Skin epidermis (tissue), 12 donors: ENCODE measurements at regions not wholly inside any gene's neighbourhood (a gene's known extent, or its start where the extent isn't known, plus 50 kb on each side); places are given as distances from the start of the nearest gene placed in this dataset.
A peak's percentile ranks its signal among the peaks of the same experiment; 100 is the strongest.

ENCODE experiments used
- H3K27ac ChIP-seq, 21 experiments: fragments of 200-600 bp; sonication (generic) in 11 of 21; one replicate each; pipeline ENCODE4 v1.5.0; 2020; ENCODE audit warnings: mild to moderate bottlenecking in 3 of 21, inconsistent platforms in 2 of 21, moderate library complexity in 2 of 21
- H3K4me3 ChIP-seq, 7 experiments: fragments of 200-600 bp; sonication (generic) in 2 of 7; one replicate each; pipeline ENCODE4 v1.5.0; 2020; ENCODE audit warnings: inconsistent platforms in 2 of 7, mild to moderate bottlenecking in 2 of 7, moderate library complexity in 1 of 7

DNA sequence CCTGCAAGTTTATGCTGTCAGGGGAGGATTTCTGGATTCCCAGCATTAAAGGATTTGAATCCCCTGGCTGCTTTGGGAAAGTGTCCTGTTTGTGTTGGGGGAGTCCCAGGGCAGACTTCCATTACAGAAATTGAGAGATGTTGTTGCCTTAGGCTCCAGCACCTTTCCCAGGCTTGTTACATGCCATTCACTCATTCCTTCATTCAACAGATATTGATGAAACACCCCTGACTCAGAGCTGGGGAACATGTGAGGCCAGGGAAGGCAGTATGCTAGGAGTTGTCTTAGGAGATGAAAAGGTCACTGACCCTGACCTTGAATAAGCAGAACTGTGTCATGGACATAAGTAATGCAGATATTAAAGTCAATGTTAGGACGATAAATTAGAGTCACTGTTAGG lies 161.7 kb downstream of the NTMT2 start:
- H3K4me3 ChIP-seq, result no peak overlapping the region
- H3K27ac ChIP-seq, result peak overlapping the region in 12 of 21 experiments; percentile 8 to 87 (median 42)

DNA sequence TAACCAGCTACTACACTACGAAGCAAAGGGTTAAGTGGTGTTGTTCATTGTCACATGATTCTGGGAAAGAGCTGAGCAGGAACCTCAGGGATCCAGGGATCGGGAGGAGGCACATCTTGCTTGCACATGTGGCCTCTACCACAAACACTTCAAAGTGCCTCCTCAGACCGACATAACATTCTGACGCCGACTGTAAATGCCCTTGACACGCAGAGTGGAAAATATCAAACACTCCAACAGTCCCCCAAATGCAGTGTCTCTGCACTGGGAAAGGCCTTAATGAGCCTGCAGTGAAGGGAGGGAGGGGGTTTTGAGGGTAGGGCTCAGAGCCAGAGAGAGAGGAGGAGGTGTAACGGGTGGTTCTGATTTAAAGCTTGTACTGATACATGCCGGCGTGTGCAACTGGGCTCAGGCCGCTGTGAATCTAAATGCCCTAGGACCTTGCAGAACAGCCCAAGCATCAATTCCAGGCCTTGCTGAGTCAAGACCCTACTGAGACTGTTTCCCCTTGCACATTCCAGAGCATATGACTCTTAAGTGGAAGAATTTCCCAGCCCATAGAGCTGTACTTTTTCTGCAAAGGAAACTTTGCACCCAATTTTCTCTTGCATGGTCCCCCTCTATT lies 163.7 kb downstream of the NTMT2 start:
- Histone ChIP-seq H3K4me3 (no peak overlapping the region), H3K27ac (peak overlapping the region in 14 of 21 experiments; percentile 2 to 91 (median 68))

DNA sequence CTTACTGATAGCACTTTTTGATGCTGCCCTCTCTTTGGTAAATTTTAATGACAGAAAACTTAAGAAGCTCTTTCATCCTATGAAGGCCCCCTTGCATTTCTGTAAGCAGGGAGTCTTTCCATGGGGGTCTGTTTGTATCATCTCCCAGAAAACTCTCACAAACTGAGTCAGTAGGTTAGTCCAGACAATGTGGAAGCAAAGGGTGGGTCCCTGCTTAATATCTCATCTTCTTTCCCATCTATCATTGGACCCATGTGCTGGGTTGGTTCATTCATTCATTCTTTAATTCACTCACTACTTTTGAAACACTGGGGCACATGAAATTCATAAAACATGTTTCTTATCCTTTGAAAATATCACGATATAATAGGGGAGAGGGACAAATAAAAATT lies 164.3 kb downstream of the NTMT2 start:
- Histone ChIP-seq H3K4me3 (no peak overlapping the region), H3K27ac (peak overlapping the region in 19 of 21 experiments; percentile 3 to 91 (median 61))

DNA sequence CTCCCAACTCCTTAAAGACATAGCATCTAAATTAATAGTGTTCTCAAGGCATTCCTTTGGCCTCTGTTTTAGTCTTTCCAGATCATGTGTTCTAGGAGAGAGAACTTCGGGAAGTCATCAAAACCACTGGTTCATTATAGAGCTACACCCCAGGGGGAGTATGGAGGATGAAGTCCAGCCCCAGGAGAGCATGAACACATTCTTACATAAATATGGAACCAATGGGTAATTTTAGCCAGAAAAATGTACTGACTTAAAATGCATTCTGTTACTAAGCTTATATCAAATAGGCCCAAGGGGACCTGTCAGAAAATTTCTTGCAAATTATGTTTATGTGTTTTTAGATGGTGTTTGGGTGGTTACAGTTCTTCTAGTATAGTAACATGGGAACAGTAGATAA lies 165.2 kb downstream of the NTMT2 start:
- Histone ChIP-seq H3K27ac (peak overlapping the region in 14 of 21 experiments; percentile 3 to 91 (median 62)), H3K4me3 (no peak overlapping the region)

DNA sequence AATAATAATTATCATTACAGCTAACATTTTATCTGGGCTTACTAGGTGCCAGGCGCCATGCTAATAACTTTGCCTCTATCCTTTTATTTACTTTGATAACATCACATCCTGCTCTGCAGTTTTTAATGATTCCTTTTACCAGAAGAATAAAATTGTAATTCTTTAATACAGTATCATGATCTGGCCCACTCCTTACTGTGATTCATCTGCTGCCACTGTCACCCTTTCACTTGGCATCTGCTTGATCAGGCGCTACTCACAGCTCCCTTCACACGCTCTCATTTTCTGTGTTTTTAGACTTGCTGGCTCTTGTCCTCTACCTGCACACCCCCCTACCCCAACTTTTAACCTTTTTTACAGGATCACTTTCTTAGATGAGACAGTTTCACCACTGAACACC lies 167.5 kb downstream of the NTMT2 start:
- peak overlapping the region in 2 of 21 experiments; percentile 6 to 91 for H3K27ac ChIP-seq
- no peak overlapping the region for H3K4me3 ChIP-seq

DNA sequence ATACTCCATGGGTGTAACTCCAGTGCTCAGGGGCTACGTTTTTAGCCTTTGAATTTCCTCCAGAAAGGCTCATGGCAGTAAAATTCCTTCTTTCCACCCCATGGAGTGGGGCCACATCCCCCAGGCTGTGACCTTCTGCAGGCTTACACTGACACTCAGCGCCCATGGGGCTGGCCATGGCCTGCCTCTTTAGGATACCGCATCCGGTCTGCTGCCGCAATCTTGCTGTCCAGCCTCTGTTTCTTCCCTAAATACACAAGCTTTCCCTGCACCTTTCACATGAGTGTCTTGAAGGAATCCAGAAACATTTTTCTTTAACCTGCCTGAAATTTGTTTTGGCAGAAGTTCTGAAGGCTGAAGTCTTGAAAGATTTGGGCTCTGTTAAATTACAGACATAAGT lies 170.5 kb downstream of the NTMT2 start:
- Histone ChIP-seq H3K4me3 (no peak overlapping the region), H3K27ac (no peak overlapping the region)

DNA sequence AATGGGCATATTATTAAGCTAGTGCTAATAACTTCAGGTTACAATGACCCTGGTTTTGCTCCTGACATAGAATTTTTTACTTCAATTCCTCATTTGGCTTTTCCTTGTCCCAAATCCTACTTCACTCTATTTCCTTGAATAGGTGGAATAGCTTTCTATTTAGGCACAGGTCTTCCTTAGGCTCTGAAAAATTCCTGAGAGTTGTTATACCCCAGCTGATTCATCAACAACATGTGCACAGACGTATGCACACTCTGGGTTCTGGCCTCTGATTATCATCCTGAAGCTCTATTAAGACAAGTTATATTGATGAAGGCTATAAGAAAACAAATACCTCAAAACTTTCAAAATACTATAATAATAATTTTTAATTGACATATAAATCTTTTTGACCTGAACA lies 172.4 kb downstream of the NTMT2 start:
- H3K27ac ChIP-seq, result peak overlapping the region in 1 of 21 experiments; percentile 65
- no peak overlapping the region for H3K4me3 ChIP-seq

DNA sequence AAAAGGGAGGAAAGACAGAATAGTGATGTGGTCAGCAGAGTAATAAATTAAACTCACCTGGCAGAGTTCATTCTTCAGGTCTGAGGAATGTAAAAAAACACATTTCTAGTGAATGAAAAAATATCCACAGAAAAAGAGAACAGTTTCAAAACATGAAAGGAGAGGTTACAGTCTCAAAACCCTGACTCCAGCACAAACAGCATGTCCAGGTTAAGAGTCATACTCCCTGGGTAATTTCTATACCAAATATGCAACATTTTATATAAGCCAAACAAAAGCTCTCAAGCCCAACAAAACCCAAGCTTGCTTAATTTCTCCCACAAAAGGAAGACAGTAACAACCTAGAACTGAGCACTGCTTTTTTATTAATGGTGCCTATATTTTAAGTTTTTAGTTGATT lies 173.0 kb downstream of the NTMT2 start:
- H3K27ac ChIP-seq, result peak overlapping the region in 1 of 21 experiments; percentile 65
- H3K4me3 ChIP-seq, result no peak overlapping the region

DNA sequence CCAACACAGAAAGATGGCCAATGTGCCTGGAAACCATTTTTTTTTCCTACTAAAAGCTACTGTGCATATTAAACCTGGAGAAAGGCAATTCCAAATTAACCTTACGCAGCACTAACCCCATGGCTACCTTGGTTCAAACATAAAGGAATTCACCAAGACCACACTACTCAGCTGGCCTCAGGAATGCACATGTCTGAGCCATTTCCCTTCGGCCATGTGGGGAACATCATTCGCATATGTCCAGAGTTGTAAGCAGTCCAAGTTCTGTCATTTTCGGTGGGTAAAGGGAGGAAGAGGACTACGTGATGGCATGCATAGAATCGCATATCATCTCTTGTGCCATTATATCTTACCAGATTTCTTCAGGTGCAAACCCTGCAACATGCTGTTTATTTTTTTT lies 175.4 kb downstream of the NTMT2 start:
- Histone ChIP-seq H3K27ac (no peak overlapping the region), H3K4me3 (no peak overlapping the region)

DNA sequence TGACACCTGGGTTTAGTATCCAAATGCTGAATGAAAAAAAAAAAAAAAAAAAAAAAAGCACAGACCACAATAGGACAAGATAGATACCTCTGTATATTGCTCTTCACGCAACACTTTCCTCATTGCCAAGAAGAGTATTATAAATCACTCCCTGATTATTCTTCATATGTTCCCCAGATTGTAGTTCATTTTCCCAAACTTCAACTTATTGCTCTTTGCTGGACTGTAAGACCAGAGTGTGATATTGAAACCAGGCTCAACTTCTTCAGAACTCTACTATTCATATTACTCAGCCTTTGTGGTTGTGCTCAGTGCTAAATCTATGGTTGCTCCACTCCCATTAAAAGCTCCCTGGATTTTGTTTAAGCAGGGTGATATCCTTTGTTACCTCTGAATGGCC lies 180.4 kb downstream of the NTMT2 start:
- H3K4me3 ChIP-seq, result no peak overlapping the region
- H3K27ac ChIP-seq, result peak overlapping the region in 1 of 21 experiments; percentile 32

DNA sequence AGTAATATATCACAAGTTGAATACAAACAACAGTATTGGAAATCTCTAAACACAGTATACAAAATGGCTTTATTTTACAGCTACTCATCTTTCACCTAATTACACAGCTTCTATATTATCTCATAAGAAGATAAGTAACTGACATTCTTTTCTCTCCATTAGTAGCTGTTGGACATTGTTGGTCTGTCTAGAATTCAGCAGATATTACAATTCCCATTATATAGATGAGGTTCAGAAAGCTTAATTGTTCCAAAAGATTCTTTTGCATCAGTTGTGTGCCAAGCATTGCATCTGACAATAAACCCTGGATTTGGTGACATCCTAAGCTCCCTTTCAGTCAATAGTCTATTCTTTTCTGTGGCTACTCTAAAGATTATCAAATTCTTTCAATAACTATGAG lies 187.0 kb downstream of the NTMT2 start:
- H3K4me3 ChIP-seq, result no peak overlapping the region

DNA sequence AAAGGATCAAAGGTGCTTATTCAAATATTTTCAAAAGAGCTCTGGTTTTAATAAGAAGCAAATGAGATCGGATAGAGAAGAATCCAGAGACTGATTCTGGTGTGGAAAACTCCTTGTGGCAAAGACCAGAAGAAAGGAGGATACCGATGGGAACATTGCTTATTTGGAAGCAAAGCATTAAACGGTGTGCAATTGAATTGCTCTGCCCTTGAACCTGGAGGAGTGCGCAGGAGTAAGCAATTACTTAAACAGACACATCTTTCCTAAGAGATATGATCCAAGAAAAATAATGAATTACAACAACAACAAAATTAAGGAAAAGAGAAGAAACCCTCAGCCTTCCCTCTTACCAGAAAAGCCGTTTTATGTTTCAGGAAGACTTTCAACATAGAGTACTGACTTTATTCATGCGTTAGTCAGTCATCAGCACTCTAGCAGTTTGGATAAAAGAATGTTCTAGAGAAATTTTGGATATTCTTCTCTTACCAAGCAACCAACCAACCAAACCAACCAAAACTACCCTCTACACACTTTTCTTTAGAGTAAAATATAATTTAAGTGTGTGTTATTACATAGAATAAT lies 191.7 kb downstream of the NTMT2 start:
- no peak overlapping the region for H3K27ac ChIP-seq

More for the DNA sequence above, 187.0 kb downstream of the NTMT2 start:
- no peak overlapping the region for H3K27ac ChIP-seq

DNA sequence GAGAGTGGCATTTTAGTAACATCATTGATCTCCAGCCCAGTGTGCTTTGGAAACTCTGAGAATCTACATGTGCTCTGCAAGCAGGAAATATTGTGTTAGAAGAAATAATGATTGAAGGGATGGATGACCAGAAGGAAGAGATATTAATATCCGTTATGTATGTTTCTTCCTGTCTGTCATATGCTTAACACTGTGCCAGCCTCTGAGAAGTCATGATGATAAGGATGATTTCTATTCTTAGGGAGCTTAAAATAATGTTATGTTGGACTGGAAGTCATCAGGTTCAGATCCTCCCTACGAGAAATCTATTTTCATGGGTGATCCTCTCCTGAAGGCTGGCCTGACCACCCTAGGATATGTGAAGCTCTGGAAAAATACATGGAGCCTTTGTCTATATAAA lies 192.4 kb upstream of the GORAB start:
- H3K27ac ChIP-seq, result no peak overlapping the region
- no peak overlapping the region for H3K4me3 ChIP-seq

More for the DNA sequence above, 191.7 kb downstream of the NTMT2 start:
- H3K4me3 ChIP-seq, result no peak overlapping the region

DNA sequence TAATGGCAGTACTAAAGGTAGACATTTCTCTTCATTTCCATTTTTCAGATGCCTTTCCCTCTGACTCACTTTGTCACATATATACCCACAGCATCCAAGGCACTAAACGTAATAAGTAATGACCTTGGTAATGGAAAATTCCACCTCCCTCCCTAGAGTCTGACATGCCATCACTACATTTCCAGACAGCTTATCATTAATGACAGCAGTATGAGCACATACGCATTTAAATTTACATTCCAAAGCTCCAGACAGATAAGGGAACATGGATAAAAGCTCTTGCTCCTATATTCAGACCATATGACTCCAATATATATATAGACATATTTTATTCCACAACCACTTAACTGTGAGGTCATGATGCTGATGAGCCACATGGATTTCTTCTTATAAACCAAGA lies 191.7 kb upstream of the GORAB start:
- H3K4me3 ChIP-seq, result no peak overlapping the region
- H3K27ac ChIP-seq, result no peak overlapping the region

DNA sequence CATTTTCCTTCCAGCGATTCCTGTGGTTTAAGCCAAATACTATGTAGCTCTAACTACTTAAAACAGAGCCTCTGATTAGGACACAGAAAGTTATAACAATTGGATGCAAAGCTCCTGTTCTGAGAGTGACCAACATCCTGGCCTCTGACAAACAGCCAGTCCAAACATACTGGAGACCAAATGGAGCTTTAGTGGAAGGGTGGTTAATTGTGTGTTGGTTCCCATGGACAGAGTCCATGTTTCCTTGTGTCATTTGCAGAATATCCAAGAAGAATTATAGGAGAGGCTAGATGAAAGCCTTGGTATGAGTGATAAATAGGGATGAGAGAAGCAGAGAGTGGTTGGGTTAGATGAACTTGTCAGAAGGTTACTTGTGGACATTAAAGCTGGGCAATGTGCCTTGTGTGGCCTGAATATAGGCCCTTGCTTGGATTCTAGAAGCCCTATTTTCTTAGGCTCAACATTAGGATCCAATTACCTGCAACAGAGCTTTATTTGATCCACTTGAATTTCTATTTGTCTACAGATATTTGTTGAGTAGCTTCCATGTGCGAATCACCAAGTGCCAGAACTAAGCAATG lies 180.5 kb upstream of the GORAB start:
- H3K27ac ChIP-seq, result no peak overlapping the region
- H3K4me3 ChIP-seq, result no peak overlapping the region

DNA sequence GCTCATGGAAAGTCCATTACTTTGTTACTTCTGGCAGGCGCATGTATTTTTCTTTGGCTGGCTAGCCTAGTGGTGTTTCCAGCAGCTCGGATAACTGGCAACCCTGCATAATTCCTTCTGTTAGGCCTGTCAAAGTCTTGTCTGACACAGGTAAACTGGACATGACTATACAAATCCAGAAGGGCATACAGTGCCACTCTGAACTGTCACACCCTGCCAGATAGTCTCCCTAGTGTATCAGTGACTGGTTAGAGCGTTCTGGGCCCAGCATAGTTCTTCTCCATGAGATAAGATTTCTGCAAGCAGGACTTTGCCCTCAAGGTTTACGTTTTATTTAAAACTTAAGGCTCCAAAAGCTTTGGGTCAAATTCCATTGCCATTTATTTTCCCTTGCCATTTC lies 177.7 kb upstream of the GORAB start:
- Histone ChIP-seq H3K4me3 (no peak overlapping the region), H3K27ac (no peak overlapping the region)

DNA sequence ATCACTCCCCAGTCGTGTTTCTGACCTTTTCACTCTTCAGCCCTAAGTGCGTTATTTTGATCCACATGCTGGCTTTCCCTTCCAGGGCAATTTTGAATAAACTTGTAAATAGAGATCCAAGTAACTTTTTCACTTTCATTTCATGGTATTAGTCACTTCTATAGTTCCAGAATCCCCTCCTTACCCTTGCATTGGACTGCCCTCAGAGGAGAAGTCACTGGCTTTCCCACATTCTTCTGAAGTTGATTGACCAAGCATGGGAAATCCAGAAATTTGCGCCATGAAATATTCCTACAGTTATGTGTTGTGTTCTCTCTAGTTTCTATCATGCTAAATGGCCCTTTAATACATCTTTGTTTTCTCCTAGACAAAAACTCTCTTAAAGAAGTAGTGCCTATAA lies 177.3 kb upstream of the GORAB start:
- Histone ChIP-seq H3K4me3 (no peak overlapping the region), H3K27ac (no peak overlapping the region)

DNA sequence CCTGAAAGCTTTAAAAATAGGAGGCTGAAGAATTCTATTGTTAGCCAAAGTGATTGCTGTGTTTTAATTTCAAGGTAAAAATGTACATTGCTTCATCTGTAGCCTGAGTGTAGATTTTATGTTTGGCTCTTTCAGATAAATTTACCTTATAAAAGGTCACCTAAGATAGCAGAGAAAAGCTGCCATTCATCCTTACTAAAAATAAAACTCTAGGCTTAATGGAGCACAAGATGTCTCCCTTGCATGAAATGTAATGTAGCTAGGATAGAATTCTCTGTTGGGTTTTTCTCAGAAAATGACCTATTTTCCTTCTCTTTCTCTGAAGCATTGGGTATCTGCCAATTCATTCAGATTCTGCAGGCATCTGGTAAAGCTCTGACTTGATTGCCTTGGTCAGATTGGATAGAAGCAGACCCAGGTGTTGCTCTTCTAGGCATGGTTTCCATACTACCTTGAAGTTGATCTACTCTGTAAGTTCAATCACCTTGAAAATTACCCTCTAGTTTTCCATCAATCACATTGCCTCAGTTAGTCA lies 176.6 kb upstream of the GORAB start:
- Histone ChIP-seq H3K27ac (no peak overlapping the region), H3K4me3 (no peak overlapping the region)

DNA sequence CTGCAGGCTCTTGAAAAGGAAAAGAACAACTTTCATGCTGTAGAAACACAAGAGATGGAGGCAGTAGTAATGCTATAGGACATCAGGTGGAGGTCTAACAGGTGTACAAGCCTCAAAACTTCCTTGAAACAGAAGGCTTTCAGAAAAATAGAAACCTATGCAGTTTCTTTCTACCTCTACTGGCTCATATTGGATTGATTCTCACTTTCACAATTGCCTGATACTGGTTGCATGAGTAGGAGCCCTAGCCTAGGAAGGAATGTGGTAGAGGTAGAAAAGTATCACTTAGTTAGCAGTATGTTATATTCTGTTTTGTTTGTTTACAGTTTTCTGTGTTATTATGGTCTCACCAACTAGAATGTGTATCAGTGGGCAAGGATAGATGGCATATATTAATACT lies 175.4 kb upstream of the GORAB start:
- Histone ChIP-seq H3K4me3 (no peak overlapping the region), H3K27ac (no peak overlapping the region)

DNA sequence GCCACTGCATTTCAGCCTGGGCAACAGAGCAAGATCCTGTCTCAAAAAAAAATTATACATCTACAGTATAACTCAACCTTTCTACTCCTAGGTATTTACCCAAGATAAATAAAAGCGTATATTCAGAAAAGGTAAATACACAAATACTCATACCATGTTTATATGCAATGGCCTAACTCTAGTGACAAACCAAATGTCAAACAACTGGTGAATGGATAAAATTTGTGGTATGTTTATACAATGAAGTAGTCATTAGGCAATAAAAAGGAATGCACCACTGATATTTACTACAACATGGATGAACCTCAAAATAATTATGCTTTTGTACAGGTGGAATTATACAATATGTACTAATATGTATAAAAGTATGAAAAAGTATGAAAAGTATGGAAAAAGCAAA lies 174.2 kb upstream of the GORAB start:
- Histone ChIP-seq H3K27ac (no peak overlapping the region), H3K4me3 (no peak overlapping the region)

DNA sequence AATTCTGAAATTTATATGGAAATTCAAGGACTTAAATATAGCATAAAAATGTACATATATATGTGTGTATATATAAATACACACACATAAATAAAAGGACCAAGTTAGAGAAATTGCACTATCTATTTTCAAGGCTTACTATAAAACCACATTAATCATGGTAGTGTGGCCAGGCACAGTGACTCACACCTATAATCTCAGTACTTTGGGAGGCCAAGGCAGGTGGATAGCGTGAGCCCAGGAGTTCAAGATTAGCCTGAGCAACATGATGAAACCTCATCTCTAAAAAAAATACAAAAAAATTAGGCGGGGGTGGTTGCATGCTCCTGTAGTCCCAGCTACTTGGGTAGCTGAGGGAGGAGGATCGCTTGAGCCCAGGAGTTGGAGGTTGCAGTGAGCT lies 171.4 kb upstream of the GORAB start:
- no peak overlapping the region for H3K4me3 ChIP-seq
- H3K27ac ChIP-seq, result no peak overlapping the region
